ENCODE measurements at regions not wholly inside any gene's neighbourhood (a gene's known extent, or its start where the extent isn't known, plus 50 kb on each side); places are given as distances from the start of the nearest gene placed in this dataset.

DNA sequence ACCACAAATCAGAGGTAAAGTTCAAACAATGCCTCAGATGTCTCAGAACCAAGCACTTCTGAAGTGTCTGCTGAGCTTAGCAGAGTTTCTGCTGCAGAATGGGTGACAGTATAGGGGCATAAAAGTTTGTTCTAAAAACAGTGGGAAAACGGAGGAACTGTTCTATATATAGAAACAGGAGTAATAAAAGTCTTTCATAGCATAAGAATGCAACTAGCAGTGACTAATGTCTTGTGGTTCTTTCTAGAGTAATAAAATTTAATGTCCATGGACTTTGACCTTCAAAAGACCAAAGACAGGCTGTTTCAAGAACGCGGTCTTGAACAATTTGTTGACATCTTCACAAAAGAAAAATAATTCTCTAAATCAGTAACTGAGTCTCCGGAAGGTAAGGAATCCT lies 107.5 kb upstream of the FAR2 start:
- DNase-seq (ENCODE audit: low read depth in 2 of 2): no peak

GRCh38 chr12:29043069-29043468 lies 106.0 kb upstream of the FAR2 start:
- DNase-seq (ENCODE audit: low read depth in 2 of 2): no peak

GRCh38 chr12:29044799-29045198 lies 104.3 kb upstream of the FAR2 start:
- no peak for DNase-seq (ENCODE audit: low read depth in 2 of 2)

- no peak for DNase-seq (ENCODE audit: low read depth in 2 of 2)
These were observed 100.3 kb upstream of the FAR2 start for GRCh38 chr12:29048787-29049186.

- no peak for DNase-seq (ENCODE audit: low read depth in 2 of 2)
These were observed 98.6 kb upstream of the FAR2 start for GRCh38 chr12:29050503-29050902.

DNA sequence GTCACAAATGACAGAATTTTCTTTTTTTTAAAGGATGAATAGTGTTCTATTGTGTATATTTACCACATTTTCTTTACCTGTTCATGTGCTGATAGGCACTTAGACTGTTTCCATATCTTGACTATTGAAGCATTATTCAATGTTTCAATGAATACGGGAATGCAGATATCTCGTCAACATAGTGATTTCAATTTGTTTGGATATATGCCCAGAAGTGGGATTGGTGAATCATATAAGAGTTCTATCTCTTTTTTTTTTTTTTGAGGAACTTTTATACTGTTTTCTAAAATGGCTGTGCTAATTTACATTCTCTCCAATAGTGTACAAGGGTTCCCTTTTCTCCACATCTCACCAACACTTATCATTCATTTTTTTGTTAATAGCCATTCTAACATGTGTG lies 97.9 kb upstream of the FAR2 start:
- DNase-seq (ENCODE audit: low read depth in 2 of 2): no peak

GRCh38 chr12:29053567-29053966 lies 95.5 kb upstream of the FAR2 start:
- no peak for DNase-seq (ENCODE audit: low read depth in 2 of 2)

GRCh38 chr12:29054858-29055663 lies 94.0 kb upstream of the FAR2 start:
- no peak for DNase-seq (ENCODE audit: low read depth in 2 of 2)

DNA sequence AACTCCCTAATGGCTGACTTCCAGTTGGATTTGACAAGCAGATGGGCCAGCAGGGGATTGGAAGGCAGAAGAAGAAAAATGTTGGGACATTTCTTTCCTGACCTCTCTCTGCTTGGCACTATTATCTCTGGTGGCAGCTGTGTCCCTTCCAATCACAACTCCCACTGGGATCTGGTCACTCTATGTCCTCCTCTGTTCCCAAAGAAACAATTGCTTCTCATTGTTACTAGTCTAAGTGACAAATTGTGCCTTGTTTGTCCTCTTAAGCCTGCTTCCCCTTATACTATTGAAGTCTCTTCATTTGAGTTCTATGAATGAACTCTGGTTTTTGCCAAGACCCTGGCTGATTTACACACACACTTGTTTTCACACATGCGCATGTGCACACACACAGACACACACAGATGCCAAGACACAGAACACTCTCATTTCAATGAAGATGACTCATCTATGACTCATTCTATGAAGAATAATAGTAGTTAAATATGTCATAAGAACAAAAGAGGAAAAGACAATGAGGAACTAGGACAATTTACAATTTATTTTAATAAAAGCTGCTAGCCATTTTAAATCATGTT lies 83.0 kb upstream of the FAR2 start:
- no peak for DNase-seq (ENCODE audit: low read depth in 2 of 2)

GRCh38 chr12:29067430-29067829 lies 81.6 kb upstream of the FAR2 start:
- DNase-seq (ENCODE audit: low read depth in 2 of 2): no peak

DNA sequence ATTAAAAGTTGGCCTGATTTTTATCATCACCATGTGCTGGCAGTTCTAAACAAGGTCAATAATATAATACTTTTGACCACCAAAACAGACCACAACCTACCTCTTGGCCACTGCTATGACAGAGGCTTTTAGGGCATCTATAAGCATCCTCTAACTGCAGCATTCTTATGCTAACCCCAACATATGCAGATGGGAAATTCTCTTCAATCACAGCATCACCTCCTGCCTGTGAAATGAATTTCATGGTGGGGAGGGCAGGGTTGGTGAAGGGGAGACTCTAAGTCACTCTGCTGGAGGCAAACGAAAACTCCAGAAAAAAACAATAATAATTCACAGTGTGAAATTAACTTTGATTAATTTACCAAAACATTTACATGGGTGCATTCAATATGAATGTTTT lies 78.8 kb upstream of the FAR2 start:
- DNase-seq (ENCODE audit: low read depth in 2 of 2): no peak

DNA sequence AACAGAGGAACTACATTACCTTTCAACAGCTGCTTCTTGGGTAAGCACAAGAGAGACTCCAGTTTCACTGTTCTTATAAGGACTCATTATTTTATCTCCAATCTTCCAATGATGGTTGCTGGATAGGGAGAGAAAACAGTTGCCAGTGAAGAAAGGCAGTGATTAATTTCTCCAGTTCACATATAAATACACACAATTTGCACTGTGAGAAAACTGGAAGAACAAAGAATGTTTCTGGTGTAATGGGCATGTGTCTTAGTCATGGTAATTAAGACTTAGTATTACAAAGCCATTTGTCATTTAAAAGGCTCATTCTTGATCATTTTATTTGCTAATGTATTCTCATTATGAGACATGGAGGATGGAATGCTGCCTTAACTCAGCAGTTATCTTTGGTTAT lies 78.0 kb upstream of the FAR2 start:
- DNase-seq (ENCODE audit: low read depth in 2 of 2): no peak

- DNase-seq (ENCODE audit: low read depth in 2 of 2): no peak
These were observed 76.4 kb upstream of the FAR2 start for GRCh38 chr12:29072631-29073030.

DNA sequence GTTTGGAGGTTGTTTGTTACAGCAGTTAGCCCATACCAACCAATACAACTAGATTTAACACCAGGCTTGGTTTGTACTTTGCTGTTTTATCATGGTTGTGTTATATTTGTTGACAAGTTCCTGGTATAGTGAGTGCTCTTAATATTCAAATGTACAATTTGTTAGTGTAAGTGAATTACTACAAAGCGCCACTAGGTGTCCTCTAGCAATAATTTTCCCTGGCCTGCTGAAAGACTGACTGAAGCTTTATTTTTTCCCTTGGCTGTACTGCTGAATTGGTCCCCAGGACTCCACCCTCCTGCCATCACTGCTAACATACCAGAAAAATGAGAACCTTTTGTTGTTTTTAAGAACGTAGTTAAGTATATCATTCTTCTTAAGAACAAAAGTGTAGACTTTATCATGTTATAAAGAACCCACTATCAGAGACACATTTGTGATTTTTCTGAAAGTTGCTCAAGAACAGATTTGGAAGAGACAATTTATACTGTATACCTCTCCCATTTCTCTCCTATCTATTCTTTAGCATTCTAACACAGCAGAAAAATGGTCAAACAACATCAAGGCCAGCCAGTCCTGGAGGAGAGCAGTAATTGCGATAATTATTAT lies 75.3 kb upstream of the FAR2 start:
- DNase-seq (ENCODE audit: low read depth in 2 of 2): no peak

- no peak for DNase-seq (ENCODE audit: low read depth in 2 of 2)
These were observed 68.0 kb upstream of the FAR2 start for GRCh38 chr12:29081101-29081500.

- no peak for DNase-seq (ENCODE audit: low read depth in 2 of 2)
These were observed 66.6 kb upstream of the FAR2 start for GRCh38 chr12:29082522-29082921.

DNA sequence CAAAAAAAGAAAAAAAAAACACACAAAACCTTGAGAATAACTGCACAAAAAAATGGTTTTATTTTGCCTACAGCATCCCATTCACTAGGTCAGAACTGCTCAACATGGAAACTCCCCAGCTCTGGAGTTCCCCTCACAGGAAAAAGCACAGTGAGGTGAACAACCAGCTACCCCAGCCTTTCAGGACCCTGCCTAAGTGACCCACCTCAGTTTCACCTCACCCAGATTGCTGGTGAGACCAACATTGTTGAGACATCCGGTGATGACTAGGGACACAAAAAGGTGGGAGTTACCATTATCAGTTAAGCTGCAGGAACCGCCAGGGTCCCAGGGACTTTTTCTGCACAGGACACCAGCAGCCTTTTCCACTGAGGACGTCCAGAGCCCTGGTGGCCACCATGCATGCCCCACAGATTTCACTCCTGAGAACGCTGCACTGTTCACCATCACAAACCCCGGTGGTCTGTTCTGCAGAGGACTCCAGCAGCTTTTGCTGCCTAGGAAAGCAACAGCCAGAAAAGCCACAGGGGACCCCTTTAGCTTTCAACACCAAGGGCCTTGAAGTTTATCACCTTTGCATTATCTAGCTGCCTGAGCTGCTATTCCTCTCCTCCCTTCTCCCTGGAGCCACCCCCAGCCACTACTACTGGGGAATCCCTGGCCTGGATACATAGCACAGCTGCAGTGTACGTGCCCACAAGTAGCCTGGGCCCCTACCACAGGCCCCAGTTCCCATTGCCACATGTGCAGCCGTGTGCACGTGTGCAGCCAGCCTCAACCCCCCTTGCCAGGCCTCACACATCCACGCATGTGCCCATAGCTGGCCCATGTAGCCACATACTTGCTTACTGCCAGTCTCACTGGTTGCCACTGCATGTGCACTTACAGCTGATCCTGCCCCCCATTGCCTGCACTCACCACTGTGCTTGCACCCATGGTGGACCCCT lies 62.5 kb upstream of the FAR2 start:
- DNase-seq (ENCODE audit: low read depth in 2 of 2): no peak

DNA sequence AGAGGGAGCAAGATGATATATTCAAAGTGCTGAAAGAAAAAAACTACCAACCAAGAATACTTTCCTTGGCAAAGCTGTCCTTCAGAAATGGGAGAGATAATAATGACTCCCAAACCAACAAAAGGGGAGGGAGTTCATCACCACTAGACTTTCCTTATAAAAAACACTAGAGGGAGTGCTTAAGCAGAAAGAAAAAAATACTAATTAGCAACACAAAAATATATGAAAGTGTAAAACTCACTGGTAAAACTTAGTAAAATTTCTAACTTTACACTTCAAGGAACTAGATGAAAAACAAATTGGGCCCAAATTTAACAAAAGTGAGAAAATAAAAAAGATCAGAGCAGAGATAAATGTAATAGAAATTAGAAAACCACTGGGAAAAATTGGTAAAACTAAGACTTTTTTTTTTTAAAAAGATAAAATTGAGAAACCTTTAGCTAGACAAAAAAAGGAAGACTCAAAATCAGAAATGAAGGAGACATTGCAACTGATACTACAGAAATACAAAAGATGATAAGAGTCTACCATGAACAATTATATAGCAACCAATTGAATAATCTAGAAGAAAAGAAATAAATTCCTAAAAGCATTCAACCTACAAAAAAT lies 60.4 kb upstream of the FAR2 start:
- DNase-seq (ENCODE audit: low read depth in 2 of 2): no peak
